ENCODE measurements at regions not wholly inside any gene's neighbourhood (a gene's known extent, or its start where the extent isn't known, plus 50 kb on each side); places are given as distances from the start of the nearest gene placed in this dataset.

- Mint-ChIP-seq H3K27ac (no peak overlapping the region), H3K36me3 (no peaks in the 10 kb centered on the region), H3K9me3 (peaks cover 0 to 5% (median 1%) of the 10 kb centered on the region in 7 donors), H3K27me3 (no peaks in the 10 kb centered on the region), H3K4me1 (no peaks in the 10 kb centered on the region), H3K4me3 (no peak overlapping the region)
- no peak for ATAC-seq (ENCODE audit: low read depth in 2 of 2)
- DNase-seq, result no peak
Measured at GRCh38 chr5:23257656-23258055, 249.8 kb upstream of the PRDM9 start.

DNA sequence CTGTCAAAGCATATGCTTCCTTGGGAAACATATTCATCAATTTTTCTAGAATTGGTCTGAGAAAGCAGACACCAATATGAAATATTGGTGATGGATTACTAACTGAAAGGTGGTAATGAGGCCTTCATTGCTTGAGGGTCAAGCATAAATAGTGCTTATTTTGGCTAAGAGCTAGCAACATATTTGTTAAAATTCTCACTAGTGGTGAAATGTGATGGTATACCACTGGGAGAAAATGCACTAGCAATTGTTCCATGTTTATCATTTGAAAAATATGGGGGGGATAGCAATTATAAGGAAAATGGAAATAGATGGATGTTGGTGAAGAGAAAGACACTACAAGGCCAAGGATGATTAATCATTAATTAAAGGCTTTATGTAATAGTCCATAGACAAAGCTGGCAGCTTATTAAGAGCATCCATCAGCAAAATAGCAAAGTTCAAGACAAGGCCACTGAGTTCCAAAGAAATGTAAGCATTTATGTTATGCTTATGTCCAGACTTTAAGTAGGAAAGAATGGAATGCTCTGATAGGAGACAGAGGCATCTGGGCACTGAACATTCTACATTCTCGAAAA lies 253.7 kb upstream of the PRDM9 start:
- Mint-ChIP-seq H3K4me1 (no peaks in the 10 kb centered on the region), H3K36me3 (no peaks in the 10 kb centered on the region), H3K4me3 (no peak overlapping the region), H3K27me3 (no peaks in the 10 kb centered on the region), H3K9me3 (peaks cover 0 to 9% (median 1%) of the 10 kb centered on the region in 7 donors), H3K27ac (no peak overlapping the region)
- no peak for DNase-seq
- no peak for ATAC-seq (ENCODE audit: low read depth in 2 of 2)

DNA sequence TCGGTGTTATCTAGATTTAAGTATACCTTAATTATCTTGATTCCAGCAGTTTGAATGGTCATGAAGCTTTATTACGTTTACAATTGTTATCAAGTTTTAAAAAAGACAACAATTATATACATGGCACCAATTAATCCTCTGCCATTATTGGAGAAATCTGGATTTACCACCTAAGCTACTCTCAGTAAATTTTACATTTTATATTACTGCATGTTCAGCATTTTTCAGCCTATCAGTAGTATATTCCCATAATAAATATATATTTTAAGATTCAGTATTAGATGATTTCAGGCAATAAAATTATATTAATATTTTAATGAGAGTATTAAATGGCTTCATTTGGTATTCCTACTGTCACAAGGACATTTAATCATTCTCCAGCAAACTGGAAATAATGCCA lies 264.5 kb upstream of the PRDM9 start:
- H3K9me3 Mint-ChIP-seq, result peaks cover 3 to 13% (median 5%) of the 10 kb centered on the region in 7 donors
- no peak overlapping the region for H3K27ac Mint-ChIP-seq
- no peaks in the 10 kb centered on the region for H3K27me3 Mint-ChIP-seq
- H3K4me3 Mint-ChIP-seq, result no peak overlapping the region
- H3K4me1 Mint-ChIP-seq, result peaks cover 0 to 6% (median 0%) of the 10 kb centered on the region in 3 donors
- no peak for DNase-seq
- ATAC-seq (ENCODE audit: low read depth in 2 of 2), result no peak
- H3K36me3 Mint-ChIP-seq, result no peaks in the 10 kb centered on the region

- no peaks in the 10 kb centered on the region for H3K4me1 Mint-ChIP-seq
- no peak overlapping the region for H3K4me3 Mint-ChIP-seq
- no peak for DNase-seq
Measured at GRCh38 chr5:23235246-23235645, 272.2 kb upstream of the PRDM9 start.

GRCh38 chr5:23234197-23234596 lies 273.2 kb upstream of the PRDM9 start:
- no peaks in the 10 kb centered on the region for H3K27me3 Mint-ChIP-seq
- no peak overlapping the region for H3K27ac Mint-ChIP-seq
- H3K9me3 Mint-ChIP-seq, result peaks cover 0 to 11% (median 4%) of the 10 kb centered on the region in 7 donors
- no peak overlapping the region for H3K4me3 Mint-ChIP-seq
- H3K4me1 Mint-ChIP-seq, result no peaks in the 10 kb centered on the region
- no peaks in the 10 kb centered on the region for H3K36me3 Mint-ChIP-seq
- DNase-seq, result no peak
- ATAC-seq (ENCODE audit: low read depth in 2 of 2), result no peak

More at GRCh38 chr5:23235246-23235645, 272.2 kb upstream of the PRDM9 start:
- Mint-ChIP-seq H3K27ac (no peak overlapping the region), H3K27me3 (no peaks in the 10 kb centered on the region), H3K9me3 (peaks cover 0 to 11% (median 4%) of the 10 kb centered on the region in 7 donors), H3K36me3 (no peaks in the 10 kb centered on the region)
- no peak for ATAC-seq (ENCODE audit: low read depth in 2 of 2)

- H3K4me1 Mint-ChIP-seq, result no peaks in the 10 kb centered on the region
- no peaks in the 10 kb centered on the region for H3K27me3 Mint-ChIP-seq
- no peak overlapping the region for H3K27ac Mint-ChIP-seq
- H3K36me3 Mint-ChIP-seq, result no peaks in the 10 kb centered on the region
- no peak overlapping the region for H3K4me3 Mint-ChIP-seq
- DNase-seq (no peak), ATAC-seq (ENCODE audit: low read depth in 2 of 2) (no peak)
- peaks cover 0 to 9% (median 0%) of the 10 kb centered on the region in 7 donors for H3K9me3 Mint-ChIP-seq
Measured at GRCh38 chr5:23223846-23224245, 283.6 kb upstream of the PRDM9 start.

DNA sequence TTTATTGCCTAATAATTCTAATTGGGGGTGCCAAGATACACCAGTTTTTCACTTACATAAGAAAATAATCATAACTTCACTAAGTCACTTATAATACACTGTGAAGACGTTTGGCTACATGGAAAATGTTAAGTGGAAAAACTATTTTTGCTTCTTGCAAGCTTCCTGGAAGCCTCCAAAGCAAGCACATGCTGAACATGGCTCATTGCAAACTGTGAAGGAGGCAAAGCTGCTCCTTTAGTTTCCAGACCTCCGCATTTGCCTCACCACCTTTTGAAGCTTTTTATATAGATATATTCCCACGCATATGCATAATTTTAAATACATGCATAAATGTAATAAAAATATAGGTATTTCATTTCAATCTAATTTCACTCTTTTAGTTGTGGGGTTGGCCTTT lies 285.6 kb upstream of the PRDM9 start:
- peaks cover 0 to 9% (median 0%) of the 10 kb centered on the region in 7 donors for H3K9me3 Mint-ChIP-seq
- H3K27ac Mint-ChIP-seq, result no peak overlapping the region
- H3K4me3 Mint-ChIP-seq, result no peak overlapping the region
- DNase-seq (no peak), ATAC-seq (ENCODE audit: low read depth in 2 of 2) (no peak)
- no peaks in the 10 kb centered on the region for H3K36me3 Mint-ChIP-seq
- H3K4me1 Mint-ChIP-seq, result no peaks in the 10 kb centered on the region
- no peaks in the 10 kb centered on the region for H3K27me3 Mint-ChIP-seq

DNA sequence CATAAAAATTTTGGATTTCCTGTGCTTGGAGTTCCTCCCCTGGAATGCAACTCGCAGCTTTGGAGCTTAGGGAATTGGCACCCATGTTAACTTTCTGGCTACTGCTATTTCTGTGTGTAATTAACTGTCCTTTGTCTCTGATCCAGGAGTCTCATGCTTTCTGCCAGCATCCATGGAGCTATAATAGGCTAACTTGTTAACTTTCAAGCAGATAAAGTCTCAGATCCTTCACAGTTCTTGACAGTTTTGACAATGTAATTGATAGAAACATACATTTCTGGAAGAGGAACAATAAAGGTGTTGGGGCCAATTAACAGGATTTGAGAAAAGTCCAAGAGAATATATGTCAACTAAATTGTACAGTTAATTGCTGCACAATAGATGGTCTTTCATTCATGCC lies 290.2 kb upstream of the PRDM9 start:
- Mint-ChIP-seq H3K27ac (no peak overlapping the region), H3K27me3 (no peaks in the 10 kb centered on the region), H3K4me1 (peaks cover 0 to 3% (median 0%) of the 10 kb centered on the region in 3 donors), H3K36me3 (no peaks in the 10 kb centered on the region), H3K4me3 (no peak overlapping the region), H3K9me3 (no peaks in the 10 kb centered on the region)
- no peak for DNase-seq
- no peak for ATAC-seq (ENCODE audit: low read depth in 2 of 2)

- DNase-seq (no peak), ATAC-seq (ENCODE audit: low read depth in 2 of 2) (no peak)
- Mint-ChIP-seq H3K9me3 (peaks cover 0 to 2% (median 0%) of the 10 kb centered on the region in 7 donors), H3K27me3 (no peaks in the 10 kb centered on the region), H3K27ac (no peak overlapping the region), H3K4me3 (no peak overlapping the region), H3K4me1 (peaks cover 0 to 3% (median 0%) of the 10 kb centered on the region in 3 donors), H3K36me3 (no peaks in the 10 kb centered on the region)
Measured at GRCh38 chr5:23216345-23216744, 291.1 kb upstream of the PRDM9 start.

GRCh38 chr5:23208959-23209431 lies 298.4 kb upstream of the PRDM9 start:
- ATAC-seq (ENCODE audit: low read depth in 2 of 2) (peak; percentile 41 to 42), DNase-seq (peak; percentile 11)
- Mint-ChIP-seq H3K27me3 (no peaks in the 10 kb centered on the region), H3K4me1 (peaks cover 0 to 3% (median 0%) of the 10 kb centered on the region in 3 donors), H3K4me3 (no peak overlapping the region), H3K36me3 (no peaks in the 10 kb centered on the region), H3K9me3 (peaks cover 0 to 3% (median 0%) of the 10 kb centered on the region in 7 donors), H3K27ac (no peak overlapping the region)

GRCh38 chr5:23204111-23204510 lies 303.3 kb upstream of the PRDM9 start:
- no peaks in the 10 kb centered on the region for H3K4me1 Mint-ChIP-seq
- no peak overlapping the region for H3K4me3 Mint-ChIP-seq
- peaks cover 0 to 2% (median 0%) of the 10 kb centered on the region in 7 donors for H3K9me3 Mint-ChIP-seq
- no peak for DNase-seq
- no peaks in the 10 kb centered on the region for H3K36me3 Mint-ChIP-seq
- H3K27ac Mint-ChIP-seq, result no peak overlapping the region
- no peaks in the 10 kb centered on the region for H3K27me3 Mint-ChIP-seq
- ATAC-seq (ENCODE audit: low read depth in 2 of 2), result no peak

DNA sequence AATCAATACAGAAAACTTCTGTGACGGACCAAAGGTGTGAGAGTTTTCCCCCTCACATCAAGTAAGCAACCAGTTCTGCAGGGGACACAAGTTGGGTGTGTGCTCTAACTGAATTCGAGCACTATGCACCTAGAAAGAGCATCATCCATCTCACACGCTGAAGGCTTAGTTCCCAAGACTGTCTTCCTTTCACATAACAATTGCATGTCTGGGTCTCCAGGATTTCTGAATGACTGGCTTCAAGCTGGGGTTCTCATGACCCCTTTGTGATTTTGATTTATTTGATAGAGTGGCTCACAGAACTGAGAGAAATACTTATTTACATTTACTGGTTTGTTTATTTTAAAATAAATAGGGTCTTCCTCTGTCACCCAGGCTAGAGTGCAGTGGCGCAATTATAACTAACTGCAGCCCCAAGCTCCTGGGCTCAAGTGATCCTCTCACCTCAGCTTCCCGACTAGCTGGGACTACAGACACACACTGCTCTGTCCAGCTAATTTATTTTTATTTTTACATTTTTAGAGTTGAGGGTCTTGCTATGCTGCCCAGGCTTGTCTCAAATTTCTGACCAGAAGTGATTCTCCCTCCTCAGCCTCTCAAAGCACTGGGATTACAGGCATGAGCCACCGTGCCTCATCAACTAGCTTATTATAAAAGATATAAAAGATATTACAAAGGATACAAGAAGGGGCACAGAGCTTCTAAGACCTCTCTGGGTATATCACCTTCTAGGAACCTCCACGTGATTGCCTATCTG lies 316.7 kb upstream of the CDH12 start:
- H3K27ac Mint-ChIP-seq, result peak overlapping the region in 1 of 6 donors; percentile 63
- ATAC-seq (ENCODE audit: low read depth in 2 of 2) (no peak), DNase-seq (no peak)
- peaks cover 0 to 4% (median 0%) of the 10 kb centered on the region in 3 donors for H3K27me3 Mint-ChIP-seq
- no peak overlapping the region for H3K4me3 Mint-ChIP-seq
- H3K4me1 Mint-ChIP-seq, result no peaks in the 10 kb centered on the region
- H3K36me3 Mint-ChIP-seq, result no peaks in the 10 kb centered on the region
- H3K9me3 Mint-ChIP-seq, result peaks cover 0 to 4% (median under 1%) of the 10 kb centered on the region in 7 donors

DNA sequence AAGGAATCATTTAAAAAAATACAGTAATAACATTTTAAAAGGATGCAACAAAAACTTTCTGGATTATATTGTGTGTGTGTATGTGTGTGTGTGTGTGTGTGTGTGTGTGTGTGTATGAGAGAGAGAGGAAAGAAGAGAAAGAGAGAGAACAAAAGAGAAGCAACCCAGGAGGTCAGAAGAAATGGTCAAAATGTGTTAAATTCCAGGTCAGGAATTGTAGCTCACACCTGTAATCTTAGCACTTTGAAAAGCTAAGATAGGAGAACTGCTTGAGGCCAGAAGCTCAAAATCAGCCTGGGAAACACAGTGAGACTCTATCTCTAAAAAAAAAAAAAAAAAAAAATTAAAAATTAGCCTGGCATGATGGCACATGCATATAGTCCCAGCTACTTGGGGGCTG lies 311.8 kb upstream of the CDH12 start:
- Mint-ChIP-seq H3K36me3 (no peaks in the 10 kb centered on the region), H3K9me3 (peaks cover 0 to 2% (median 0%) of the 10 kb centered on the region in 7 donors), H3K27ac (no peak overlapping the region), H3K4me1 (no peaks in the 10 kb centered on the region), H3K27me3 (peaks cover 0 to 8% (median 0%) of the 10 kb centered on the region in 3 donors), H3K4me3 (no peak overlapping the region)
- ATAC-seq (ENCODE audit: low read depth in 2 of 2) (no peak), DNase-seq (no peak)

GRCh38 chr5:23158179-23158578 lies 305.0 kb upstream of the CDH12 start:
- H3K27ac Mint-ChIP-seq, result no peak overlapping the region
- H3K4me3 Mint-ChIP-seq, result no peak overlapping the region
- ATAC-seq (ENCODE audit: low read depth in 2 of 2) (no peak), DNase-seq (no peak)
- peaks cover 0 to 3% (median 0%) of the 10 kb centered on the region in 7 donors for H3K9me3 Mint-ChIP-seq
- H3K27me3 Mint-ChIP-seq, result peaks cover 0 to 4% (median 0%) of the 10 kb centered on the region in 3 donors
- no peaks in the 10 kb centered on the region for H3K4me1 Mint-ChIP-seq
- H3K36me3 Mint-ChIP-seq, result no peaks in the 10 kb centered on the region
